Erythroblast (primary cell): ENCODE measurements at regions not wholly inside any gene's neighbourhood (a gene's known extent, or its start where the extent isn't known, plus 50 kb on each side); places are given as distances from the start of the nearest gene placed in this dataset.

Experiments
- GATA1 ChIP-seq: IDR thresholded peaks from 2 replicates; pipeline ENCODE4 v1.6.1; 2011; ENCODE audit warnings: low read depth, mild to moderate bottlenecking, control low read depth, low read length, moderate library complexity
- POLR2A ChIP-seq: IDR thresholded peaks from 2 replicates; pipeline ENCODE4 v1.6.1; 2011; ENCODE audit warnings: mild to moderate bottlenecking, low read length

DNA sequence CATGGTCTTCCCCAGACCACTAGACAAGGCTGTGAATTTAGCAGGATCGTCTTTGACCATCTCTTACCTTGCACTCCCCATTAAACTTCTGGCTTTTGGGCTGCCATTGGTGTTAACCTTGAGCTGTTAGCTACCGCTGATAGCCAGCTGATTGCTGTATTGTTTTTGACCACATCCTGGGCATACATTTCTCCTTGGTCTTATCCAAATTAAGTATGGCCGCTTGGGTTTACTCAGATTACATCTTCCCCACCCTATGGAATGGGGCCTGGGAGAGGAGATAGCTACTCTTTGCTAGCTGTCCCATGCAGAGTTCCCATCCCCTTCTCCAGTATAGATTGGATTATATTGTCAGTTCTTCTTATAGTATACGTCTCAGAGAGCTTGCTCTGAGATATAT is 270.4 kb upstream of the ELAC2 start:
- TF ChIP-seq POLR2A, result no peak
- no peak for TF ChIP-seq GATA1
